Testis (tissue), 2 donors: ENCODE measurements at regions not wholly inside any gene's neighbourhood (a gene's known extent, or its start where the extent isn't known, plus 50 kb on each side); places are given as distances from the start of the nearest gene placed in this dataset.

Source experiments
- POLR2A ChIP-seq: fragments of 450-650 bp; IDR thresholded peaks from one replicate; pipeline ENCODE4 v1.6.1; 2017; ENCODE audit warnings: antibody characterized with exemption, mild to moderate bottlenecking, moderate library complexity
- TF ChIP-seq, protein P1 (sequence below), 3 experiments: fragments of 450-650 bp in 2 of 3; fragments of 200-600 bp in 1 of 3; sonication (generic) in 1 of 3; IDR thresholded peaks; one replicate each; pipeline ENCODE4 v1.5.1; 2016 to 2019; ENCODE audit warnings: antibody characterized with exemption in 3 of 3, mild to moderate bottlenecking in 2 of 3, moderate library complexity in 1 of 3

DNA sequence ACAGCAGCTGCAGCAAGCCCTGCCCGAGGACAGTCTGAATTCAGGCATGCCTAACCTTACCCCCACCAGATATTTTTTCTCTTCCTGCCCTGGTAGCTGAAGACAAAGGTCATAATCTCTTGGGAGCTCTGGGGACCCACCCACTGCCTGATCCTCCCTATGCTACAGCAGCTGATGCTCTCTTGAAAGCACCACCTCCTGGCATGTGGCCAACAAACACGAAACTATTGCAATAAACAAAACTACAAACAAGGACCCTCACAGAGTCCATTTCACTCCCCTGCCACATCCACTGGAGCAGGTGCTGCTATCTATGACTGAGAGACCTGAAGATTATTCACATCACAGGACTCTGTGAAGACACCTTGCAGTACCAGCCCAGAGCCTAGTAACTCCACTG lies 238.5 kb upstream of the HS3ST5 start:
- TF ChIP-seq, protein P1, sequence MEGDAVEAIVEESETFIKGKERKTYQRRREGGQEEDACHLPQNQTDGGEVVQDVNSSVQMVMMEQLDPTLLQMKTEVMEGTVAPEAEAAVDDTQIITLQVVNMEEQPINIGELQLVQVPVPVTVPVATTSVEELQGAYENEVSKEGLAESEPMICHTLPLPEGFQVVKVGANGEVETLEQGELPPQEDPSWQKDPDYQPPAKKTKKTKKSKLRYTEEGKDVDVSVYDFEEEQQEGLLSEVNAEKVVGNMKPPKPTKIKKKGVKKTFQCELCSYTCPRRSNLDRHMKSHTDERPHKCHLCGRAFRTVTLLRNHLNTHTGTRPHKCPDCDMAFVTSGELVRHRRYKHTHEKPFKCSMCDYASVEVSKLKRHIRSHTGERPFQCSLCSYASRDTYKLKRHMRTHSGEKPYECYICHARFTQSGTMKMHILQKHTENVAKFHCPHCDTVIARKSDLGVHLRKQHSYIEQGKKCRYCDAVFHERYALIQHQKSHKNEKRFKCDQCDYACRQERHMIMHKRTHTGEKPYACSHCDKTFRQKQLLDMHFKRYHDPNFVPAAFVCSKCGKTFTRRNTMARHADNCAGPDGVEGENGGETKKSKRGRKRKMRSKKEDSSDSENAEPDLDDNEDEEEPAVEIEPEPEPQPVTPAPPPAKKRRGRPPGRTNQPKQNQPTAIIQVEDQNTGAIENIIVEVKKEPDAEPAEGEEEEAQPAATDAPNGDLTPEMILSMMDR (IDR thresholded peaks at IDR 0.05) = no peak
- TF ChIP-seq POLR2A = no peak
